Activated B cell treated with CpG ODN at 0.5 μM for 24 hours (primary cell): ENCODE measurements at regions not wholly inside any gene's neighbourhood (a gene's known extent, or its start where the extent isn't known, plus 50 kb on each side); places are given as distances from the start of the nearest gene placed in this dataset.
"Not testable (repeated sequence)": the region's sequence is repeated elsewhere in the genome, so short reads cannot be mapped to it uniquely, and the experiment has no call there.

Experiments used
- ATAC-seq: fragments of 200-7000 bp; cut with Tn5 transposase; one replicate; pipeline ENCODE4 v1.10.0; 2021; ENCODE audit warnings: low read depth, mild to moderate bottlenecking, moderate library complexity
- CTCF ChIA-PET: fragments of 350-600 bp; sonication (Branson Sonifier 250); formaldehyde crosslinking; loops from one replicate; lab custom pipeline; 2021; ENCODE audit warnings: antibody characterized with exemption; lab: Charles Lee
- POLR2A ChIA-PET: fragments of 350-600 bp; sonication (Branson Sonifier 250); formaldehyde crosslinking; loops from one replicate; lab custom pipeline; 2021; ENCODE audit warnings: antibody characterized with exemption; lab: Charles Lee
- DNase-seq: peaks from one replicate; pipeline ENCODE4 v3.0.0; 2022
- H3K27ac Mint-ChIP-seq: one replicate; pipeline ENCODE4 v1.8.0; 2020; ENCODE audit warnings: mixed read lengths
- H3K27me3 Mint-ChIP-seq: one replicate; pipeline ENCODE4 v1.8.0; 2021; ENCODE audit warnings: mixed read lengths
- H3K36me3 Mint-ChIP-seq: one replicate; pipeline ENCODE4 v1.8.0; 2021; ENCODE audit warnings: low read depth, mixed read lengths
- H3K4me1 Mint-ChIP-seq: one replicate; pipeline ENCODE4 v1.8.0; 2021; ENCODE audit warnings: mixed read lengths
- H3K4me3 Mint-ChIP-seq: one replicate; pipeline ENCODE4 v1.8.0; 2020; ENCODE audit warnings: mild to moderate bottlenecking, mixed read lengths
- H3K9me3 Mint-ChIP-seq: one replicate; pipeline ENCODE4 v1.8.0; 2020; ENCODE audit warnings: mixed read lengths
- intact Hi-C: fragments of 100-400 bp; cut with micrococcal nuclease; formaldehyde crosslinking; loops from one replicate; pipeline ENCODE4 v1.15.1; 2024
- TF ChIP-seq, protein P1 (sequence below): fragments of 200-600 bp; IDR thresholded peaks from one replicate; pipeline ENCODE4 v1.8.0; 2022; ENCODE audit warnings: antibody characterized with exemption, mild to moderate bottlenecking

- no peak overlapping the region for H3K27ac Mint-ChIP-seq
These were observed 155.4 kb downstream of the SEC23IP start for GRCh38 chr10:120047926-120048325.

GRCh38 chr10:120048391-120048790 is 155.9 kb downstream of the SEC23IP start:
- POLR2A ChIA-PET = no interaction called here
- peaks cover 7% of the 10 kb centered on the region for H3K4me1 Mint-ChIP-seq
- CTCF ChIA-PET = no interaction called here
- no peak overlapping the region for H3K4me3 Mint-ChIP-seq
- H3K9me3 Mint-ChIP-seq = no peaks in the 10 kb centered on the region
- DNase-seq (no peak), ATAC-seq (no peak)
- intact Hi-C loops = no loop called here
- no peaks in the 10 kb centered on the region for H3K36me3 Mint-ChIP-seq
- H3K27me3 Mint-ChIP-seq = peaks cover 9% of the 10 kb centered on the region
- TF ChIP-seq, protein P1, sequence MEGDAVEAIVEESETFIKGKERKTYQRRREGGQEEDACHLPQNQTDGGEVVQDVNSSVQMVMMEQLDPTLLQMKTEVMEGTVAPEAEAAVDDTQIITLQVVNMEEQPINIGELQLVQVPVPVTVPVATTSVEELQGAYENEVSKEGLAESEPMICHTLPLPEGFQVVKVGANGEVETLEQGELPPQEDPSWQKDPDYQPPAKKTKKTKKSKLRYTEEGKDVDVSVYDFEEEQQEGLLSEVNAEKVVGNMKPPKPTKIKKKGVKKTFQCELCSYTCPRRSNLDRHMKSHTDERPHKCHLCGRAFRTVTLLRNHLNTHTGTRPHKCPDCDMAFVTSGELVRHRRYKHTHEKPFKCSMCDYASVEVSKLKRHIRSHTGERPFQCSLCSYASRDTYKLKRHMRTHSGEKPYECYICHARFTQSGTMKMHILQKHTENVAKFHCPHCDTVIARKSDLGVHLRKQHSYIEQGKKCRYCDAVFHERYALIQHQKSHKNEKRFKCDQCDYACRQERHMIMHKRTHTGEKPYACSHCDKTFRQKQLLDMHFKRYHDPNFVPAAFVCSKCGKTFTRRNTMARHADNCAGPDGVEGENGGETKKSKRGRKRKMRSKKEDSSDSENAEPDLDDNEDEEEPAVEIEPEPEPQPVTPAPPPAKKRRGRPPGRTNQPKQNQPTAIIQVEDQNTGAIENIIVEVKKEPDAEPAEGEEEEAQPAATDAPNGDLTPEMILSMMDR = no peak
- H3K27ac Mint-ChIP-seq = no peak overlapping the region

More at GRCh38 chr10:120047926-120048325, 155.4 kb downstream of the SEC23IP start:
- no peaks in the 10 kb centered on the region for H3K9me3 Mint-ChIP-seq
- H3K4me3 Mint-ChIP-seq = no peak overlapping the region
- POLR2A ChIA-PET = no interaction called here
- CTCF ChIA-PET = no interaction called here
- no peak for ATAC-seq
- TF ChIP-seq, protein P1 = no peak
- H3K27me3 Mint-ChIP-seq = peaks cover 9% of the 10 kb centered on the region
- intact Hi-C loops = no loop called here
- peaks cover 7% of the 10 kb centered on the region for H3K4me1 Mint-ChIP-seq
- no peak for DNase-seq
- H3K36me3 Mint-ChIP-seq = no peaks in the 10 kb centered on the region

- no peak for DNase-seq
- peaks cover 7% of the 10 kb centered on the region for H3K4me1 Mint-ChIP-seq
These were observed 159.1 kb downstream of the SEC23IP start for GRCh38 chr10:120051671-120052070.

GRCh38 chr10:120052964-120053702 is 160.6 kb downstream of the SEC23IP start:
- no peak overlapping the region for H3K4me3 Mint-ChIP-seq
- H3K9me3 Mint-ChIP-seq = no peaks in the 10 kb centered on the region
- DNase-seq = no peak
- ChIA-PET POLR2A (no interaction called here), CTCF (no interaction called here)
- intact Hi-C loops = no loop called here
- no peaks in the 10 kb centered on the region for H3K36me3 Mint-ChIP-seq
- peaks cover 10% of the 10 kb centered on the region for H3K4me1 Mint-ChIP-seq
- TF ChIP-seq, protein P1 = no peak
- peaks cover 13% of the 10 kb centered on the region for H3K27me3 Mint-ChIP-seq
- ATAC-seq = no peak
- H3K27ac Mint-ChIP-seq = no peak overlapping the region

More at GRCh38 chr10:120051671-120052070, 159.1 kb downstream of the SEC23IP start:
- POLR2A ChIA-PET = no interaction called here
- Mint-ChIP-seq H3K4me3 (no peak overlapping the region), H3K27ac (no peak overlapping the region), H3K9me3 (no peaks in the 10 kb centered on the region), H3K36me3 (no peaks in the 10 kb centered on the region), H3K27me3 (peaks cover 13% of the 10 kb centered on the region)
- ATAC-seq = no peak
- CTCF ChIA-PET = no interaction called here
- TF ChIP-seq, protein P1 = no peak
- intact Hi-C loops = no loop called here

GRCh38 chr10:120059790-120060189 is 167.3 kb downstream of the SEC23IP start:
- CTCF ChIA-PET, H3K27ac Mint-ChIP-seq, ATAC-seq, intact Hi-C loops, H3K9me3 Mint-ChIP-seq, H3K4me1 Mint-ChIP-seq, H3K36me3 Mint-ChIP-seq, H3K4me3 Mint-ChIP-seq, DNase-seq, H3K27me3 Mint-ChIP-seq, POLR2A ChIA-PET: not testable (repeated sequence)
